ENCODE measurements at regions not wholly inside any gene's neighbourhood (a gene's known extent, or its start where the extent isn't known, plus 50 kb on each side); places are given as distances from the start of the nearest gene placed in this dataset.

DNA sequence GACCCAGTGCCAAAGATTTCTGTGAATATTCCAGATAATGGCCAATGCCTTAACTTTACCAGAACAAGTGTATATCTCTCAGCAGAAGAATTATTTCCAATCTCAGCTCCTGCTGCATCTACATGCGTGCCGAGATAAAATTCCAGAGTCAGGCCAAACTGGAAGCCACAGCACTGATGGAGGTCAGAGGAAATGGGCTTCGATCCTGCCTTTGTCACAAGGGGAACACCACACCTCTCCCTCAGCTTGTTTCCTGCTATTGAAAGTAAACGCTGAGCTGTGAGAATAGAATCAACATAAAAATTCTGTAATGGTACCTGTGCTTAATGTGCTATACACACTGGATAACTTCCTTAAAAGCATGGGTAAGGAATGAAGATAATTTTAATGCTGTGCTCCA is 255.5 kb downstream of the NEBL start:
- no peak for DNase-seq
- no peak for ATAC-seq
- Mint-ChIP-seq H3K27ac (no peak overlapping the region), H3K4me3 (no peak overlapping the region), H3K9me3 (ENCODE audit: low read depth) (peaks cover 11% of the 10 kb centered on the region), H3K27me3 (no peaks in the 10 kb centered on the region), H3K36me3 (no peaks in the 10 kb centered on the region), H3K4me1 (no peaks in the 10 kb centered on the region)
- CTCF ChIA-PET, result no interaction called here

DNA sequence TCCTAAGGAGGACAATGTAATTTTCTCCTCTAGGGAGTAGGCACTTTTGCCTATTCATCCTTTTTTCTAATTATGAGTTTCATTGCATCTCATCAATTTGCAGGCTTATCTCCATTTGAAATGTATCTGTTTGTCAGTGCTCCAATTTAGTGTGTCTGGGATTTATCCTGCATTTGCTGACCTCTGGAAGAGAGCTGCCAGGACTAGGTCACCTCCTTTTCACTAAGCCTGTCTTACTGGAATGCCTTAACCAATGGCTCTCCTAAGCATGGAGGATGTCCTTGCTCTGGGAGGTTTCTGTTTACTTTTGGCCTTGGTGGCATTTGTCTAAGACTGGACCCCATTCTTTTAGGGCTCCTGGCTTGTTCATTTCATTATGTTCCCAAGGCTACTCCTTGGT is 261.5 kb downstream of the NEBL start:
- H3K27ac Mint-ChIP-seq, result no peak overlapping the region
- H3K4me3 Mint-ChIP-seq, result no peak overlapping the region
- DNase-seq, result no peak
- ATAC-seq, result no peak
- CTCF ChIA-PET, result no interaction called here
- no peaks in the 10 kb centered on the region for H3K36me3 Mint-ChIP-seq
- H3K4me1 Mint-ChIP-seq, result no peaks in the 10 kb centered on the region
- H3K27me3 Mint-ChIP-seq, result no peaks in the 10 kb centered on the region
- H3K9me3 Mint-ChIP-seq (ENCODE audit: low read depth), result peaks cover 9% of the 10 kb centered on the region

DNA sequence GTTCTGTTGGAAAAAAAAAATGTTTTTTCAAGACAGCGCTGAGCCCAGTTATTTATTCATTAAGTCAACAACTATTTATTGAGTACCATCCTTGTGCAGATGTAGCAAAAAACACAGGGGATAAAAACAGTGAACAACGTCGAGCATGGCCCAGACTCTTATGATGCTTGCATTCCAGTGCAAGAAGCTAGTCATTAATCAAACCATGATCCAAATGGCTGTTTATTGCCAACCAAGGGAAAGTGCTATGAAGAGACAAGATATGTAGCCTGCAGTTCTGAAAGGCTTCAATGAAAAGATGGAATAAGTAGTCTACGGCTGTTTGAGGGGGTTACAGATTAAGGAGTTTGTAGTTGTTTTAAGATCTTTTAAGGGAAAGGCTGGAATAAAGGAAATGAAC is 262.3 kb downstream of the NEBL start:
- Mint-ChIP-seq H3K27me3 (no peaks in the 10 kb centered on the region), H3K9me3 (ENCODE audit: low read depth) (peaks cover 9% of the 10 kb centered on the region), H3K4me1 (no peaks in the 10 kb centered on the region), H3K27ac (no peak overlapping the region), H3K36me3 (no peaks in the 10 kb centered on the region), H3K4me3 (no peak overlapping the region)
- ATAC-seq (no peak), DNase-seq (no peak)
- CTCF ChIA-PET, result no interaction called here

DNA sequence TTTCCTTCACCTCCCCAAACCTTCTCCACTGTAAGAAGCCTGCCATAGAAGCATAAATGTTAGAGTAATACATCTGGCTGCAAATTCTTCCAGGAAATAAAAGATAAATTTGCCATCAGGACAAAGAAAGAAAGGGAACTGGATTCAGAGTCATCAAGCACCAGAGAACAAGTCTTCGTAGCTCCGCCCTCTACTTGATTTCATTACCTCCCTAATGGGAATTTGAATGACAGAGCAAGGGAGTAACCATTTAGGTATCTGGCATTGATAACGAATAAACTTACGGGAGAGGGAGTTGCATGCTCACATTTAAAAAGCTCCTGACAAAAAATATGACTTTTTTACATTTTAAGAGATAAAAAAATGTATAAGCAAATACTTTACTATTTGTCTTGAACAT is 263.4 kb downstream of the NEBL start:
- Mint-ChIP-seq H3K4me3 (no peak overlapping the region), H3K27me3 (no peaks in the 10 kb centered on the region), H3K9me3 (ENCODE audit: low read depth) (peaks cover 6% of the 10 kb centered on the region), H3K36me3 (no peaks in the 10 kb centered on the region), H3K27ac (no peak overlapping the region), H3K4me1 (no peaks in the 10 kb centered on the region)
- no peak for DNase-seq
- CTCF ChIA-PET, result no interaction called here
- ATAC-seq, result no peak

DNA sequence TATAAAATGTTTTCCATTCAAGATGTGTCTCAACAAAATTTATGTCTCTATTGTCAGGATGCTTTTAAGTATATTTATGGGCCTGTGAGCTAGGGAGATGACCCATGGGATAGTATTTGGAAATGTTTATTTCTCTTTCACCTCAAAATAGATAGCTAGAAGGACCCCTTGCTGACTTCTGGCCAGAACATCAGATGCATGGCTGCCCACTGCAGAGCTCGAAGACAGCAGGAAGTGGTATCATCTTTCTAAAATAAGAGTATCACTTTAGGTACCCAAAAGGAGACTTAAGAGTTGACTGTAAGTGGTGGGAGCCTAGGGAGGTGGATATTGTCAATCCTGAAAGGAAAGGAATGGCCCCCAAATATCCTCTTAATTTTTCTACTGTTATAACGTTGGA is 264.4 kb downstream of the NEBL start:
- CTCF ChIA-PET, result no interaction called here
- Mint-ChIP-seq H3K36me3 (no peaks in the 10 kb centered on the region), H3K27ac (no peak overlapping the region), H3K27me3 (no peaks in the 10 kb centered on the region), H3K4me3 (no peak overlapping the region), H3K4me1 (no peaks in the 10 kb centered on the region), H3K9me3 (ENCODE audit: low read depth) (peaks cover 3% of the 10 kb centered on the region)
- DNase-seq (no peak), ATAC-seq (no peak)

DNA sequence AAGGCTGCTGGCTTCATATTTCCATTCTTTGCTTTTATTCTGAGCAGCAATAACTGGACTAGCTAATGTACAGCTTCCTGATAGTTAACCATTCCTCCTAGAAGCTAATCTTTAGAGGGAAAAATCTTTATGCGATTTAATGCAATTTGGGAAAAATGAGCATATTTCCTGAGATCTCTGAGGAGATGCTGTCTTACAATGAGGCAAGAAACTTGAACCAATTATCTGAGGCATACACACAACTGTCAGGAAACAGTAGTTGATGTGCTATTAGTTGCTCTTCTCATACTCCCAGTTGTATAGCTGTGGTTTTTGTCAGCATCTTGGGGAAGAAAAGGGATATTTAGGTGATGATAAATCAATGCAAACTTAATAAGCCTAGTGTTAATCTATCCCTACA is 265.9 kb downstream of the NEBL start:
- Mint-ChIP-seq H3K27me3 (no peaks in the 10 kb centered on the region), H3K9me3 (ENCODE audit: low read depth) (peaks cover 3% of the 10 kb centered on the region), H3K36me3 (no peaks in the 10 kb centered on the region), H3K4me1 (no peaks in the 10 kb centered on the region), H3K4me3 (no peak overlapping the region), H3K27ac (no peak overlapping the region)
- ATAC-seq (no peak), DNase-seq (no peak)
- CTCF ChIA-PET, result no interaction called here

DNA sequence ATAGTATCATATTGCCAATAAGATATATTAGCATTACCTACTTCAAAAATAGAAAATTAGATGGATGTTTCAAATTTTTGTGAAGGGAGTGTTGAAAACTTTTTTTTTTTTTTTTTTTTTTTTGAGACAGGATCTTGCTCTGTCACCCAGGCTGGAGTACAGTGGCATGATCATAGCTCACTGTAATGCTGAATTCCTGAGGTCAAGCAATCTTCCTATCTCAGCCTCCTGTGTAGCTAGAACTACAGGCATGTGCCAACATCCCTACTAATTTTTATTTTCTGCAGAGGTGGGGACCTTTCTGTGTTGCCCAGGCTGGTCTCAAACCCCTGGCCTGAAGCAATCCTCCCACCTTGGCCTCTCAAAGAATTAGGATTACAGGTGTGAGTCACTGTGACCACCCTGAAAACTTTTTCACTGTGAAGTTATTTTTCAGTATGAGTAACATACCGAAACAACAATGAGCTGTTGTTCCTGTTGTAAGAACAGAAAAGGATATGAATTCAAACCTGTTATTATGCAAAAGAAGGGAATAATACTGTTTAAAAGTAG is 266.9 kb downstream of the NEBL start:
- H3K27me3 Mint-ChIP-seq, result no peaks in the 10 kb centered on the region
- H3K9me3 Mint-ChIP-seq (ENCODE audit: low read depth), result peaks cover 2% of the 10 kb centered on the region
- CTCF ChIA-PET, result no interaction called here
- no peaks in the 10 kb centered on the region for H3K36me3 Mint-ChIP-seq
- ATAC-seq, result no peak
- no peaks in the 10 kb centered on the region for H3K4me1 Mint-ChIP-seq
- H3K4me3 Mint-ChIP-seq, result no peak overlapping the region
- no peak overlapping the region for H3K27ac Mint-ChIP-seq
- no peak for DNase-seq

DNA sequence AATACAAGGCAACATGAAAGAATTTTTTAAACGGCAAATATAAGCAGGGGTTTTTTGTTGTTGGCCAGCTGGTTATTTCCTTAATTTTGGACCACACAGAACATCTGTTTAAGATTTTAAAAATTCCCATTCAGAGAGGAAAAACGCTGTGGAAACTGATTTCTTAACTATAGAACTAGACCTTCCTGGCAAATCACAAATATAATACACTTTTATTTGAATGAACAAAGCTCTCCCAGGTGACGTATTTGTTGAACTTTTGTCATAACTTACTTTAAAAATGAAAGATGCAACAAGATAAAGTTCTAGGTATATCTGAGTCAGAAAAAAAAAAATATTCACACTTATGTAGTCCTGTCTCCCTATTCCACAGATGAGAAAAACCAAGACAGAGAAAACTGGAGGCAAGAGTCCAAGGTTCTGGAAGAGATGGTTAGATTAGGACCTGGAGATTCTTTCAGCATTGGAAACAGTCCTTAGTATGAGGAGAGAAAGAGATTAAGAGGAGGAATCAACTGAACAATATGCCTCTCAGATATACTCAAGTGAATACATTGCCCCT is 269.1 kb downstream of the NEBL start:
- no peaks in the 10 kb centered on the region for H3K27me3 Mint-ChIP-seq
- no peaks in the 10 kb centered on the region for H3K4me1 Mint-ChIP-seq
- H3K9me3 Mint-ChIP-seq (ENCODE audit: low read depth), result no peaks in the 10 kb centered on the region
- no peaks in the 10 kb centered on the region for H3K36me3 Mint-ChIP-seq
- CTCF ChIA-PET, result no interaction called here
- H3K4me3 Mint-ChIP-seq, result no peak overlapping the region
- no peak for DNase-seq
- no peak for ATAC-seq
- no peak overlapping the region for H3K27ac Mint-ChIP-seq

DNA sequence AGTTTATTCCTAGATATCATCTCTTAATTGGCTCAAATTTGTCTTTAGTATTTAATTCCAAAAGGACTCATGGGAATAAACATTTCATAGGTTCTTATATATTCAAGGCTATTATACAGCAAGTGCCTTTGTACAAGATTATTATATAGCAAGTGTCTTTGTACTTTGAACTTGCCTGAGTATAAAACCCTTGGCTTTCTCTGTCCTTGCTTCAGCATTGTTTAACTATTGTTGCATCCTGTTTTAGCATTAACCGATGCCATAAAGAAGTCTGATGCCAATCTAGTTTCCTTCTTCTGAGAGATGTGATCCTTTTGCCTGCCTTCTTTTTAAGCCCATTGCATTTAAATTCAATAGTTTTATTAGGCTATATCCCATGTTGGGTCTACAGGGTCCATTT is 270.0 kb downstream of the NEBL start:
- no peaks in the 10 kb centered on the region for H3K27me3 Mint-ChIP-seq
- ATAC-seq, result no peak
- CTCF ChIA-PET, result no interaction called here
- no peak overlapping the region for H3K4me3 Mint-ChIP-seq
- H3K36me3 Mint-ChIP-seq, result no peaks in the 10 kb centered on the region
- H3K27ac Mint-ChIP-seq, result no peak overlapping the region
- no peaks in the 10 kb centered on the region for H3K9me3 Mint-ChIP-seq (ENCODE audit: low read depth)
- DNase-seq, result no peak
- H3K4me1 Mint-ChIP-seq, result no peaks in the 10 kb centered on the region

DNA sequence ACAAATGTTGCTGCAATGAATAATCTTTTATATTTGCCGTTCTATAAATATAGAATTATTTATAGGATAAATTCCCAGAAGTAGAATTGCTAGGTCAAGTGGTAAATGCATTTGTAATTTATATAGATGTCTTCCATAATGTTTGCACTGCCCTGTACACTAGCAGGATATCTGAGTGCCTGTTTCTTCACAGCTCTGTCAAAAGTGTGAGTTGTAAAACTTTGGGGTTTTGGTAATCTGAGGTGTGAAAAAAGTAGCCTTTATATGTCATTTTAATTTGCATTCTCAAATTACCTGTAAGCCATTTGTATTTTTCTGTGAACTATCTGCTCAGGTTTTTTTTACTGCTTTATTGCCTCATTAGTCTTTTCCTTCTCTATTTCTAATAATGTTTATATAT is 271.2 kb downstream of the NEBL start:
- H3K27ac Mint-ChIP-seq, result no peak overlapping the region
- H3K4me1 Mint-ChIP-seq, result no peaks in the 10 kb centered on the region
- CTCF ChIA-PET, result no interaction called here
- ATAC-seq (no peak), DNase-seq (no peak)
- no peaks in the 10 kb centered on the region for H3K36me3 Mint-ChIP-seq
- H3K9me3 Mint-ChIP-seq (ENCODE audit: low read depth), result no peaks in the 10 kb centered on the region
- no peak overlapping the region for H3K4me3 Mint-ChIP-seq
- no peaks in the 10 kb centered on the region for H3K27me3 Mint-ChIP-seq

DNA sequence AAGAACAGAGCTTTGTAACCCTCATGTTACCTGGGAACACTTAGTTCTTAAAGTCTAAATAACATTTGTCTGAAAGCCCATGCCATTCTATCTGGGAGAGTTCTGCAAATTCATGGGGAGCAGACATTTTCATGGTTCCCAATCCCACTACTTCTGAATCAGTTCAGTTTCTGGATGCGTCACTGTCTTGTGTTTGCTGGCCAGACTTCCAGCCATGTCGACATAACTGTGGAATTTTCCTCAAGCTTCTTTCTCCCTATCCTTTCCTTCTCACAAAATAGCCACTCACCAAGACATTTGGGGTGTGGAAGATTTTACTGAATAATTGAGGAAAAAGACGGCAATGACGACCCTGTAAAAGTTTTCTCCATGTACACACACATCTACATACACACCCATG is 272.5 kb downstream of the NEBL start:
- Mint-ChIP-seq H3K27me3 (no peaks in the 10 kb centered on the region), H3K36me3 (no peaks in the 10 kb centered on the region), H3K9me3 (ENCODE audit: low read depth) (no peaks in the 10 kb centered on the region), H3K27ac (no peak overlapping the region), H3K4me3 (no peak overlapping the region), H3K4me1 (no peaks in the 10 kb centered on the region)
- ATAC-seq (no peak), DNase-seq (no peak)
- CTCF ChIA-PET, result no interaction called here

DNA sequence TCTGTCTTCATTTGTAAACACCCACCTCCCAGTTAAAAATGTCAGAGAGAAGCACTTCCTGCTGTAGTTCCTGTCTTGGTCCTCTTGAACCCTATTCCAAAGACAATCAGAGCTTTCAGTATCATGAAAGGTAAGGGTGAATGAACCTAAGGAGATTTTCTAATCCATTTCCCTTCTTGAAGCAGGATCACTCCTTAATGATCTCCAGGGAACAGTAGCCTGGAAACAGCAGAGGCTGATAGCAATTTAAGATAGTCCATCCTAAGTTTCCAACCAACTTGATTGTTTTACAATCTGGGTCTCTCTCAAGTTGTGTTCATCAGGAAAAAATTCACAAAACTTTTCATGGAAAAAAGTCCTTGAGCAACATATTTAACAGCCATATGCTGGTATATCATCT is 273.6 kb downstream of the NEBL start:
- CTCF ChIA-PET, result no interaction called here
- DNase-seq, result no peak
- H3K4me3 Mint-ChIP-seq, result no peak overlapping the region
- no peaks in the 10 kb centered on the region for H3K27me3 Mint-ChIP-seq
- no peak overlapping the region for H3K27ac Mint-ChIP-seq
- H3K36me3 Mint-ChIP-seq, result no peaks in the 10 kb centered on the region
- H3K4me1 Mint-ChIP-seq, result no peaks in the 10 kb centered on the region
- no peaks in the 10 kb centered on the region for H3K9me3 Mint-ChIP-seq (ENCODE audit: low read depth)
- ATAC-seq, result no peak

DNA sequence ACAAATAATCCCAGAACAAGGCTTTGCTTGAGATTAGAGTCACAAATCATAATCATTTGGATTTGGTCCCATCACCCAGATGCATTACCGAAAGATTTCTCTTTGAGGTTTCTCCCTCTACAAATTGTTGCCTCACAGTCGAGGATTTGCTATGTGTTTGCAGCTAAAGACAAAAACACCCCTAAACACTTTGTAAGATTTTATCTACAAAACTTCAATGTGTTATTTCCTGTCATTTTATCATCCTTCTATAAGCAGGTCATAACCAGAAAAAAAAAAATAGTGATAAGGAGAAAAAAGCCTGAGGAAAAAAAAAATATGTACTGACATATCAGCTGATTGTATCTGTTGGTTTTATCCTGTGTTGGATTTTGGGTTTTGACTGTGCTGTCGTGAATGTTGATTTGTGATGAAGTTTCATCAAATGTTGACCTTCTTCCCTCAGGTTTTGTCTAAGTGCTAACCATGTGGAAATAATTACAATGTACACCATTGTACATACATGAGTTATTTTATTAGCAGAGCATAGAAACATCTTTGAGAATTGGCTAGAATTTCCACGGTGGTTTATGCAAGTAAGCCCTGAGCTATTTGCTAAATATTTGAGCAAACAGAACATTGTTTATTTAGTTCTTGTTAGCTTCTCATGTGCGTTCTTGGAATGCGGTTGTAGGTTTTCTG is 274.4 kb downstream of the NEBL start:
- Mint-ChIP-seq H3K27me3 (no peaks in the 10 kb centered on the region), H3K4me3 (no peak overlapping the region), H3K4me1 (no peaks in the 10 kb centered on the region), H3K36me3 (no peaks in the 10 kb centered on the region), H3K27ac (no peak overlapping the region), H3K9me3 (ENCODE audit: low read depth) (no peaks in the 10 kb centered on the region)
- ATAC-seq (no peak), DNase-seq (no peak)
- CTCF ChIA-PET, result no interaction called here

DNA sequence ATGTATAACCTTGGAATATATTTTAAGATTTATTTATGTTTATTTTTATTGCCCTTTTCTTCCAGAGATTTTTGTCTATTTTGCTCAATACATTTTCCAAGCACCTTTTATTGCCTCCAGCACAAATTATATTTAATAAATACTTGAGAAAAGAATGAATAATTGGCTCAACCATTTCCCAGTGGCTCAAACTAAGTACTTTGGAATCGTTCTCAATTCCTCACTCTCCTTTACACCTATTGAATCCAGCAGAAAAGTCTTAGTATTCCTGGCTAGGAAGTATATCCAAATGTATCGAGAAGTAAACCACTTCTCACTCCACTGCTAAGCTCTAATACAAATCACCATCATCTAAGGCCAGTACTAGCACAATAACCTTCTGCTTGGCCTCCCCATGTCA is 276.1 kb downstream of the NEBL start:
- CTCF ChIA-PET, result no interaction called here
- H3K36me3 Mint-ChIP-seq, result no peaks in the 10 kb centered on the region
- DNase-seq (no peak), ATAC-seq (no peak)
- peaks cover 2% of the 10 kb centered on the region for H3K9me3 Mint-ChIP-seq (ENCODE audit: low read depth)
- H3K4me1 Mint-ChIP-seq, result peaks cover 1% of the 10 kb centered on the region
- no peak overlapping the region for H3K4me3 Mint-ChIP-seq
- no peaks in the 10 kb centered on the region for H3K27me3 Mint-ChIP-seq
- no peak overlapping the region for H3K27ac Mint-ChIP-seq
